Right lobe of liver (tissue), 6 donors: ENCODE measurements at regions not wholly inside any gene's neighbourhood (a gene's known extent, or its start where the extent isn't known, plus 50 kb on each side); places are given as distances from the start of the nearest gene placed in this dataset.

Experiments used
- ATAC-seq, 4 donors: fragments of 200-7000 bp; cut with Tn5 transposase; one replicate each; pipeline ENCODE4 v1.9.1; 2020; ENCODE audit warnings: mild to moderate bottlenecking in 4 of 4, moderate library complexity in 4 of 4
- DNase-seq, 3 donors: peaks; one replicate each; pipeline ENCODE4 v3.0.0-alpha.2; 2020
- H3K27ac ChIP-seq, 3 donors: fragments of 200-600 bp; one replicate each; pipeline ENCODE4 v1.8.0; 2022
- H3K27me3 ChIP-seq, 2 donors: fragments of 200-600 bp; one replicate each; pipeline ENCODE4 v1.8.0; 2022
- H3K36me3 ChIP-seq, 4 donors: fragments of 200-600 bp; sonication (generic) in 1 of 4; one replicate each; pipeline versions ENCODE4 v1.5.1 to v1.8.0; 2017 to 2022; ENCODE audit warnings: control low read depth in 1 of 4
- H3K4me1 ChIP-seq, 4 donors: fragments of 200-600 bp; sonication (generic) in 1 of 4; one replicate each; pipeline versions ENCODE4 v1.5.1 to v1.8.0; 2017 to 2022; ENCODE audit warnings: control low read depth in 1 of 4
- H3K4me3 ChIP-seq, 3 donors: fragments of 200-600 bp; one replicate each; pipeline ENCODE4 v1.8.0; 2022
- H3K9me3 ChIP-seq, 4 donors: fragments of 200-600 bp; sonication (generic) in 1 of 4; one replicate each; pipeline versions ENCODE4 v1.5.1 to v1.8.0; 2017 to 2022; ENCODE audit warnings: control low read depth in 1 of 4
- CTCF ChIP-seq, 4 donors: fragments of 200-600 bp in 3 of 4; fragments of 450-650 bp in 1 of 4; IDR thresholded peaks; one replicate each; pipeline versions ENCODE4 v1.5.1 to v1.8.0; 2016 to 2022; ENCODE audit warnings: antibody characterized with exemption in 4 of 4, mild to moderate bottlenecking in 2 of 4
- POLR2A ChIP-seq: fragments of 450-650 bp; IDR thresholded peaks from one replicate; pipeline ENCODE4 v1.6.1; 2017; ENCODE audit warnings: antibody characterized with exemption, mild to moderate bottlenecking
- WGBS: methylation state at CpG from one replicate; pipeline ENCODE4 v1.1.6; 2018; ENCODE audit warnings: low coverage, low lambda C conversion rate; ENCODE audit not compliant: insufficient coverage; ENCODE audit errors: missing lambda C conversion rate; 5-methylcytosine and 5-hydroxymethylcytosine counted together
- intact Hi-C, 2 donors: fragments of 100-400 bp; cut with DNase I; formaldehyde crosslinking; loops; one replicate each; pipeline versions ENCODE4 v1.11.2 to v1.14.1; 2022
- donor health status: DM: no; HTN: yes; CAD: no.
- donor health status: DM: no; HTN: no; CAD: no.
- donor health status: DM: no; HTN: no; CAD: no.
- donor health status: DM: no; HTN: yes; CAD: no.
- donor health status: DM: no; HTN: yes; CAD: no.

DNA sequence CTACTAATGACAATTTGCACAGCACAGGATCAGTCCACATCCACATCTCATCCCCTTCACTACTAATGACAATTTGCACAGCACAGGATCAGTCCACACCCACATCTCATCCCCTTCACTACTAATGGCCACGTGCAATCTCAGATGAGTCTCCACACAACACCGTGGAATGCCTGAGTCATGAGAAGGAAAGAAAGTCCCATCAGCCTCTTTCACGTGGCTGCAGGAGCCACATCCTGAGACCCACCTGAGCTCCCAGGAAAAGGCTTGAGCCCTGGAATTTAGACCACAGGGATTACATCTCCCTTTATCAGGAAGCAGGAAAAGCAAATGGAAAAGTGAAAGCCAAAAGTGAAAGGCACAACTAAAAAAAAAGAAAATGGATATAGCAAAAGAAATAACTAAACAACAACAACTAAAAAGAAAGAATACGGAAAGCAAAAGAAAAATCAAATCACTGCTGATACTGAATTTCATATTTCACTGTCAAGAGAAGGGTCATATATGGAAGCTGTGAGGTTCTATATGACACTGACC, 1300.5 kb downstream of the TMEM121 start:
- Histone ChIP-seq H3K4me1 (no peaks in the 10 kb centered on the region), H3K27me3 (no peaks in the 10 kb centered on the region), H3K4me3 (no peak overlapping the region), H3K9me3 (no peaks in the 10 kb centered on the region), H3K27ac (no peak overlapping the region), H3K36me3 (no peaks in the 10 kb centered on the region)
- intact Hi-C loops = no loop called here
- DNase-seq (no peak), ATAC-seq (no peak)
- WGBS = 33% methylated on average over 4 of the region's 4 CpGs
- TF ChIP-seq POLR2A = no peak
- no peak for TF ChIP-seq CTCF (IDR thresholded peaks at IDR 0.05)

DNA sequence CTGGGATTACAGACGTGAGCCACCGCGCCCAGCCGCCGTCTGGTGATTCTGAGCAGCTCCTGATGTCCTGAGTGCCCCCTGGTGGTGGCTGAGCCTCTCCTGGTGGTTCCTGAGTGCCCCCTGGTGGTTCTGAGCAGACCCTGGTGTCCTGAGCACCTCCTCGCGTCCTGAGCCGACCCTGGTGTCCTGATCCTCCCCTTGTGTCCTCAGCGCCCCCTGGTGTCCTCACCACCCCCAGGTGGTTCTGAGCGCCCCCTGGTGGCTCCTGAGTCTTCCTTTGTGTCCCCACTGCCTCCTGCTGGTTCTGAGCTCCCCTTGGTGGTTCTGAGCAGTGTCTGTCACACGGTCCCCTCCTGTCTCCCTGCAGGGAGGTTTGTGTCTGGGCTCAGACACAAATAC, 1304.9 kb downstream of the TMEM121 start:
- ATAC-seq (peak in 2 of 4 donors; percentile 28 to 50), DNase-seq (no peak)
- H3K27me3 ChIP-seq = no peaks in the 10 kb centered on the region
- TF ChIP-seq CTCF (IDR thresholded peaks at IDR 0.05) (peak; percentile 10 to 26 (median 13)), POLR2A (no peak)
- H3K9me3 ChIP-seq = no peaks in the 10 kb centered on the region
- WGBS = 87% methylated on average over 5 of the region's 11 CpGs
- no peak overlapping the region for H3K27ac ChIP-seq
- intact Hi-C loops = no loop called here
- H3K36me3 ChIP-seq = no peaks in the 10 kb centered on the region
- H3K4me3 ChIP-seq = no peak overlapping the region
- no peaks in the 10 kb centered on the region for H3K4me1 ChIP-seq

DNA sequence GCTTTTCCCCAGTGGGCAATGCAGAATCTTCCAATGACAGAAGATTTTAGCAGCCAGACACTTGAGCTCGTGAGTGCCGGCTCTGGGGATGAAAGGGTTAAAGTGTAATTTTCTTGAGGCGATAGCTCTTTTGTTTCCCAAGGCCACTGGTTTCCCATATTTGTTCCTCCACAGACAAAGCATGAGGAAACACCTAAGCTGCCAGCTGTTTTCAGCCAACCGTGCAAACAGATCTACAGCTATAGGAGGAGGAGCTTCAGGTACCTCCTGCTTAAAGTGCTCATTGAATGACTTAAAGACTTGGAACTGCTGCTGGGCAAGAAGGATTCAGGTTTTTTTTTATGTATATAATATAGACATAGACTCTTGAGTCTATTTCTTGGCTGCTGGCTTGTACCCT, 1311.5 kb downstream of the TMEM121 start:
- DNase-seq (no peak), ATAC-seq (no peak)
- Histone ChIP-seq H3K9me3 (no peaks in the 10 kb centered on the region), H3K27ac (no peak overlapping the region), H3K27me3 (no peaks in the 10 kb centered on the region), H3K4me1 (no peaks in the 10 kb centered on the region), H3K4me3 (no peak overlapping the region), H3K36me3 (no peaks in the 10 kb centered on the region)
- 80% methylated on average over 4 of the region's 4 CpGs for WGBS
- TF ChIP-seq POLR2A (no peak), CTCF (IDR thresholded peaks at IDR 0.05) (no peak)
- intact Hi-C loops = no loop called here

DNA sequence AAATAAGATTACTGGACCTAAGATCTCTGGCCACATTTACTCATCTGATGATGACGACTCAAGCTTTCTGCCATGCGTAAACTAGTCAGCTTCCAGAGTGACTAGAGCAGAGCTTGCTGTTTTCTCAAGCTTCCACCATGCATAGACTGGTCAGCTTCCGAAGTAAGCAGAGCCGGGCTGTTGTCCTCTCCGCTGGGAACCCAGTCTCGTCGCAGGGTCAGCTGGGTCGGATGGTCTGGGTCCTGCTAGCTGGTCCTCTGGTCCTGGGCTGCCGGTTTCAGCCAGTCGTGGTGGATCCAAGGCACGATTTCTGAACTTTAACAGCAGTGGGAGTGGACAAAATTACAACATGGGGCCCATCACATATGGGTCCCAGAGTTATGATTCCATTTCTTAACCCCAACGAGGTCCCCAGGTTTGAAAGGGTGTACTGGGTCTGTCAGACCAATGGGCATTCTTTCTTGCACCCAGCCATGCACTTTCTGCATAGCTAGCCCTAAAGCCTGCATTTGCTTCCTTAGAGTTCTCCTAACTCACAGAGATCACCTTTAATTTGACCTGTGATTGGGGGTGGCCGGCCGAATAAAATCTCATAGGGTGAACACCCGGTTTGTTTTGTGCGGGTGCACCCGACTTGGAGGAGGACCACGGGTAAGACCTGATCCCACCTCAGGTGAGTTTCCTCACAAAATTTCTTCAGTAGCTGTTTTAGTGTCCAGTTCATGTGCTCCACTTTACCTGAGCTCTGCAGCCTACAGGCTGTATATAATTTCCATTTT, 1312.8 kb downstream of the TMEM121 start:
- intact Hi-C loops = no loop called here
- no peak for TF ChIP-seq POLR2A
- no peak for TF ChIP-seq CTCF (IDR thresholded peaks at IDR 0.05)
- H3K4me3 ChIP-seq = no peak overlapping the region
- DNase-seq (no peak), ATAC-seq (no peak)
- H3K9me3 ChIP-seq = no peaks in the 10 kb centered on the region
- H3K4me1 ChIP-seq = no peaks in the 10 kb centered on the region
- WGBS = 76% methylated on average over 14 of the region's 18 CpGs
- H3K27ac ChIP-seq = no peak overlapping the region
- no peaks in the 10 kb centered on the region for H3K27me3 ChIP-seq
- H3K36me3 ChIP-seq = no peaks in the 10 kb centered on the region
